ENCODE measurements at regions not wholly inside any gene's neighbourhood (a gene's known extent, or its start where the extent isn't known, plus 50 kb on each side); places are given as distances from the start of the nearest gene placed in this dataset.
A peak's percentile ranks its signal among the peaks of the same experiment; 100 is the strongest.
"Not testable (repeated sequence)": the region's sequence is repeated elsewhere in the genome, so short reads cannot be mapped to it uniquely, and the experiment has no call there.

DNA sequence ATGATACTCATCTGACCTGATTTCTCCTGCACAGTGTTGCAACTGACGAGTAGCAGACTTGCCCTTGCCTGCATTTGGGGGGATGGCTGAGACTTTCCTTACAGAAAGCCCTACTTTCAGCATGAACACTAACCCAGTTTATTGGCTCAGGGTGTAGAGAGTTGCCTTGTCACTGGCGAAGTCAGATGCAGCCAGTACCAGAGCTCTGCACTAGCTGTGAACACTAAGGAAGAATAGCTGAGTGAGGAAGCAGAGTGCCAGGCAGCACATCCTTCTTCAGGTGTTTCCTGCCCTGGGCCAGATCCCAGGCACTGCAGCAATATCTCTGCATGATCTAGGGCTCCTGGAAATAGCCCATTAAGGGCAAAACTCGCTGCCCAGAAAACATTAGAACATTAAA, 154.0 kb upstream of the SYNPR start:
- DNase-seq, result no peak

DNA sequence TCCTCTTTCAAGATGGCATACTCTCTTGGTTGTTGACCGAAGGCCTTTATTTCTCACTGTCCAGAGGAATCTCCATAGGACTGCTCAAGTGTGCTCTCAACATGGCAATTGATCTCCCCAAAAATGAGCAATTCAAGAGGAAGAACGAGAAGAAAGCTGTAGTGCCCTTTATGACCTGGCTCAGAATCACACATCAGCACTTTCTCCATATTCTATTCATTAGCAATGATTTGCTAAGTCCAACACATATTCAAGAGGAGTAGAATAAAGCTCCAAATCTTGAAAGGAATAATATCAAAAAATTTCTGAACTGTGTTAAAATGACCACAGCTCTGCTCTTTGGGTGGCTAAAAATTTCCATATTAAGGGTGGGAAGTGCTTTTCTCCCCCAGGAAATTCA, 151.6 kb upstream of the SYNPR start:
- DNase-seq, result no peak

DNA sequence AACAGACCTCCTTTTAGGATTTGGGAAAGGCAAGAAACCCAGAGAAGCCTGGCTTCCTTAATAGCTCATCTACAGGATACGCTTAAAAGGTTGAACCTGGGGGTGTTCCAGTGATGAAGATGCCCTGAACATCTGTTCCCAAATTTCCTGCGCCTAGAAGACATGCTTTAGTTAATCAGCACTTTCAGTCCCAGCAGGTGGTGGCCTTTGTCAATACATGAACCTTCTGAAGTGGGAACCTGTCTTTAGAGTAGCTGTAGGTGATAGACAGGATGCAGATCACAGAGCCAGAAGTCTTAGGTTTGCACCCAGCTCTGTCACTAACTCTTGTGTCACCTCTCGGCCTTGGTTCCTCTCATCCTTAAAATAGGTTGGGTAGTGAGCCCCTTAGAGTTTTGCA, 149.7 kb upstream of the SYNPR start:
- DNase-seq, result no peak

DNA sequence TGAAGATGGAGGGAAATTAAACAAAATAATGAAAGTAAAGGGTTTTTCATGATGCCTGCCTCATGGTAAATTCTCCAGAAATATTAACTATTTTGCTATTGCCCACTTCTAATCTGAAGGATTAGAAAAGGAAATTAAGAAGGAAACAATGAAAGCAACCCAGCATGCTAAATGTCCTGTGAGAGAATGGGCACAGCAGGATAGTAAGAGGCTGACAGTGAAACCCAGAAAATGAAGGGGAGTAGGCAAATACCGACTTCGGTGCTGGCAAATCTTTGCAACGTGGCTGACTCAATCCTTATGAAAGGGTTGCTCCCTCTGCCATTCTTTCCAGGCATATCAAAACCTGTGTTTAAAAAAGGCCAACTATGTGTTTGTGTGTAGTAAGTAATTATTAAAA, 147.5 kb upstream of the SYNPR start:
- DNase-seq, result no peak

DNA sequence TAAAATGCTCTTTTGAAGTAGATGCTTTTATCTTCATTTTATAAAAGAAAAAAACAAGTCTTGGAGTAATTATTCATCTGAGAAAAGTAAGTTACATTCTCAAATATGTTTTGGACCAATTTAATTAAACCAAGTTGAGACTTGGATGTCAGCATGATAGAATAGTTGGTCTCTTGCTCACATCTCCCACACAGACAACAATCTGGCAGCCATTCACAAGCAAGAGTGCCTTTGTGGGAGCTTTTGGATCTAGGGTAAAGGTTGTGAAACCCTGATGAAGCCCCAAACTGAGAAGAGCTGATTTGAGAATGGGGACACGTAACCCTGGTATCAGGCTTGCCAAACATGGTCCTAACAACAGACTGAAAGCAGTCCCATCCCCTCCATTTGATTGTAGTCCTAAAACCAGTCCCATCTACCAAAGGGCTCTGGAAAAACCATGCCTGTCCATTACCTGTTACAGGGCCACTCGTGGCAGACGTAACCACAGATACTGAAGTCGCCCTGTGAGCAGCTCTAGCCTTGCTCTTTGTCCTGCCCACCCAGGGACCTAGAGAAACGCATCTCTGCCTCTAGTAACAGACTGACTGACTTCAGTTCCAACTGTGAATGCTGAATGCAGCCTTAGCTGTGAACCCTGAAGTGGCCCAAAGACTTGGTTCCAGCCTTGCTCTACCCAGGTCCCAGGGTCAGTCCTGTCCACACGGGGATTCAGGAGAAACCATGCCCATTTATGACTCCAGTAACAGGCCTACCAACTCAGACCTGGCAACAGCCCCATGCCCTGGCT, 145.5 kb upstream of the SYNPR start:
- no peak for DNase-seq

DNA sequence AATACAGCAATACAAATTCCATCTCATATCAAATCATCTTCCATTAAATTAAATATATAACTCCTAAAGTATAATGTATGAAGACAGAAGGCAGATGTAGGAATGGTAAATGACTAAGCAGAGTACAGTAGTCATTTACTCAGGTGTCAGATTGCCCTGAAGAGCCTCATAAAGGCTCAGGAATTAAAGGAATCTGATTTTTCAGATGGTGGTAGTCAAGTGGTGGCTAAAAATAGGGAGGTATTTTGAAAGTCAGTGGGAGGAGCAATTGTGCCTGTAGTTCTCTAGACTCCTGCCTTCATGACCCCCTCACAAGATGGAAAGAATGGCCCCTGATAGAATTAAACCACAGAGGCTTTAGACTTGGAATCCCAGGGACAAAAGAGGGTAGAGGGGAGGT, 142.7 kb upstream of the SYNPR start:
- DNase-seq, result no peak

DNA sequence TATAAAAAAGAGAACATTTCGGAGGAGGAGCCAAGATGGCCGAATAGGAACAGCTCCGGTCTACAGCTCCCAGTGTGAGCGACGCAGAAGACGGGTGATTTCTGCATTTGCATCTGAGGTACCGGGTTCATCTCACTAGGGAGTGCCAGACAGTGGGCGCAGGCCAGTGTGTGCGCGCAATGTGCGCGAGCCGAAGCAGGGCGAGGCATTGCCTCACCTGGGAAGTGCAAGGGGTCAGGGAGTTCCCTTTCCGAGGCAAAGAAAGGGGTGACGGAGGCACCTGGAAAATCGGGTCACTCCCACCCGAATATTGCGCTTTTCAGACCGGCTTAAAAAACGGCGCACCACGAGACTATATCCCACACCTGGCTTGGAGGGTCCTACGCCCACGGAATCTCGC, 141.9 kb upstream of the SYNPR start:
- DNase-seq, result not testable (repeated sequence)

DNA sequence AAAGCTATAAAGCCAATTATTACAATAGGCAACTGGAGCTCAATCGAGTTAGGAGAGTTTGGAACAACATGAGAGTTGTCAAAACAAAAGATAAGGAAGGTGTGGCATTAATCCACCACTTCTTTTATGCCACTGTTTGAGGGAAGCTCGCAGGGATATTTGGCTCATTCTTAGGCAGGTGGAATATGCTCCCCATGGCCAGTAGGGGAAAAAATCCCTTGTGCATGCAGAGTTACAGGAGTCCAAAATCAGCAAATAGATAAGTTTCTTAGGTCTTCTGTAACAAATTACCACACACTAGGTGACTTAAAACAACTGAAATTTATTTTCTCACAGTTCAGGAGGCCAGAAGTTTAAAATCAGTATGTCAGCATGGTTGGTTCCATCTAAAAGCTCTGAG, 135.4 kb upstream of the SYNPR start:
- peak in 1 of 2 experiments; percentile 15 for DNase-seq

DNA sequence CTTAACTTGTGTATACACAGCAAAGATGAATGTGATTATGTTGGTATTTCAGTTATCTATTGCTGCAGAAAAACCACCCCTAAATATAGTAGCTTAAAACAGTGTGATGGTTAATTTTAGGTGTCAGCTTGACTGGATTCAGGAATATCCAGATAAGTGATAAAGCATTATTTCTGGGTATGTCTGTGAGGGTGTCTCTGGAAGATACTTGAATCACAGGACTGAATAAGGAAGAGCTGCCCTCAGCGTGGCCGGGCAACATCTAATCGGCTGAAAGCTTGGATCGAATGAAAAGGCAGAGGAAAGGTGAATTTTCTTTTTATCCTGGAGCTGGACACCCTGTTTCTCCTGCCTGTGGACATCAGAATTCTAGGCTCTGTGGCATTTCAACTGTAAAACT, 132.0 kb upstream of the SYNPR start:
- DNase-seq, result no peak

DNA sequence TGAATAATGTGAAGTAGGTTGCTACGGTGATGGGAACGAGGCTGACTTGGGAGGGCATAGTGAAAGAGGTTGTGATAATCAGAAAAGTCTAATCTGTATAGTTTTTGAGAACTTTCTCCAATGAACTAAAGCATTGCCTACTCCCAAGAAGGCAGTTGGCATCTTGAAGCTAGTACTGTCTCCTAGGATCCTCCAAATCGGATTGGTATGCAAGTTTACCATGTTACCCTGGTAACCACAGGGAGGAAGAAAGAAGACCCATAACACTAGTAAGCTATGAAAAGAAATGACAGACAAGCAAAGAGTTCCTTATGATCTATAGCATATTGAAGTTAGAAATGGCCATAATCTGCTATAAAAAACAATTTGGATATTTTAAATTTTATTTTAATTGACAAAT, 127.2 kb upstream of the SYNPR start:
- DNase-seq, result no peak

DNA sequence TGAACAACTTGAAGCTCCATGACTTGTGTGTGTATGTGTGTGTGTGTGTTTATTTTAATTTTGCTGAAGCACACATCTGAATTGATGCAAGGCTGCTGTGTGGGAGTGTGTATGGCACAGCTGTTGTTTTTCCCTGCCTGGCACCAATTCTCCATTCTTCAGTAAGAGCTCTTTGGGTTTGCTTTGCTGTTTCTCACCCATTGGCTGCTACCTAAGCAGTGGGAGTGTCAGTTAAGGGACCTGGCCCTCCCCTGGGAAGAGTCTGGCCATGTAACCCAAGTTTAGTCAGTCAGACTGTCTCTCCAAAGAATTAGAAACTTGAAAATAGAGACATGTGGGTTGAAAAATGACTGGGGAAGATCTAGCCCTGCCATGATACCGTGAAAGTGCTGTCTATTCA, 126.2 kb upstream of the SYNPR start:
- DNase-seq, result no peak

DNA sequence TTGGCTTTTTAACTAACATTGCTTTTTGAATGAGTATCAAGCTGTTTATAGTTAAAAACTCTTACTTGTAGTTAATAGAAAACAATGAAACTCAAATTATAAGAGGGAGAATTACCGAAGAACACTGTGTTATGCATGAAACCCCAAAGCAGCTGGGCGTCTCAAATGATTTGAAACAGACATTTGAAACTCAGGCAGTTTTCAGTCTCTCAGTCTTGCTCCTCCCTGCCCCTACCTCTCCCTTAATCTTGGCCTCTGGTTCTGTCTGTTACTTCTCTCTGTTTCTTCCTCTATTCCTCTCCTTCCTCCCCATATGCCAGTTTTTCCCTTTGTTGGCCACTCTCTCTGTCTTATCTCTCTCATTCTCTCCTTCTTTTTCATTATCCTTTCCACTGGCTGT, 118.3 kb upstream of the SYNPR start:
- no peak for DNase-seq

DNA sequence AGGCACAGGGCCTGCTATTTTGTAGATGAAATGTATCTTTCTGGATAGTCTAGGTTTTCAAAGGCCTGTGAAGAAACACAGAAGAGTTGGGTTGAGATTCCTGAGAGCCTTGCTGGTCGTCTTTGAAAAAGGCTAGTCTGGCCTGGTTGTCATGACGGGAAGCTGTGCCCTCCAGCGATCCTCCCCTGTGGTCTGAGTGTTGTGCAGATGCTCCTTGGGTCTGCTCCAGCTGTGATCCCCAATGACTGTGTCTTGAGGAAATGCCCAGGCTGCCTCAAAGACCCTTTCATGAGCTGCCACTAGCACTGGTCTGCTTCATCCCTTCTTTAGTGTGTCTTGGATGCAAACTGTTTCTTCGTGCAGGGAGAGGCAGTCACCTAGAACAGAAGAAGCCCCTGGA, 111.0 kb upstream of the SYNPR start:
- peak in 1 of 2 experiments; percentile 40 for DNase-seq

DNA sequence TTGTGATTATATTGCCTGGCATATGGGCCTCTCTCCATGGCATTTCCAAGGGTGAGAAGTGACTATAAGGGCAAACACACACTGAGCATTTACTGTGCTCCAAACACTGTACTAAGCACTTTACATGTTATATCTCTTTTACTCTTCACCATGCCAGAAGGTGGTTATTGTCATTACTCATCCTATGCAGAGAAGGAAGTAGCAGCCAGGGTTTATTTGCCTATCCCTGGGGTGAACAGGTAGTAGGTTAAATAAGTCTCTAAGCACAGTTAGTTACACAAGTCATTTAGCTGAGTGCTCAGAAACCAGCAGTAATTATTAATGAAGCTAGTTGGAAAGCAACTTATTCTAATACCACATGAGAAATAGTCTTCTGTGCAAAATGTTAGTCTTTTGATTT, 109.9 kb upstream of the SYNPR start:
- DNase-seq, result peak; percentile 83 to 92

DNA sequence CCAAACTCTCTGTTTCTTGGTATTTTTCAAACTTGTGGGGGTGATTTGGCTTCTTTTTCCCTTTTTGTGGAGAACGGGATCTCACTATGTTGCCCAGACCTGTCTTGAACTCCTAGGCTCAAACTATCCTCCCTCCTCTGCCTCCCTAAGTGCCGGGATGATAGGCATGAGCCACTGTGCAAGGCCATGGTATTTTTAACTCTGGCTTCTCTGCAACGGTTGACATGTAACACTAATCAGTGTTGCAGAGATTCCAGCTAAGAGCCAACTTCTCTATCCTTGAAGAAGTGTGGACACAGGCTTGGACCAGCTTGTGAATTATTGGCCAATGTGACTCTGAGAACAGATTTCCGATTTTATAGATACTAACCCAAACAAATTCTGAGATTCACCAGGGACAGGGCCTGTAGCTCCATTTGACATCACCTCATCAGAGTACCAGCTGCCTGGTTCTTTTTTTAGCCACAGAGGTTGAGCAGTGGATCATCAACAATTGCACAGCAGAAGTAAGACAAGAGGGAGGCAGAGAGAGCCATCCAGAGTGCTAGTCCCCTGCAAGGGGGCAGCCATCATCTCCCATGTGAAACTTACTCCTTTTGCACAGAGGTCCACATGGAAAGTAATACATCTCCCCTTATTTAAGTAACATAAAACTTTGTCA, 98.1 kb upstream of the SYNPR start:
- DNase-seq, result no peak

DNA sequence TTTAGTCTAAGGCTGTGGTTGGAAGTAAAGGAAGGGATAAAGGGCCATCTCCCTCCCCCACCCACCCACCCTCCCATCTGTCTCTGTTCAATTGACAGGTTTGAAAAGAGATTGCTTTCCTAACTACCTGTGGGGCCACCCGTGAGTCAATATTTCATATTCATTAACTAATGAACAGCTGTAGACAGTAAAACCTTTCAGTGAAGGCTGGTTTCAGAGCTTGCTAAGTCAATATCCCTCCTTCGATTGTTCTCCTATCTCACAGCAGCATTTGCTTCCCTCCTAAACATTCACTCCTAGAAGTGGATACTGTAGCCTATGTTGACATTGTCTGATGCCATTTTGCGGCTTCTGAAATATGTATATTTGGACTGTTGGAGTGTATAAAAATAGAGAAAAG, 85.9 kb upstream of the SYNPR start:
- peak; percentile 56 to 67 for DNase-seq

DNA sequence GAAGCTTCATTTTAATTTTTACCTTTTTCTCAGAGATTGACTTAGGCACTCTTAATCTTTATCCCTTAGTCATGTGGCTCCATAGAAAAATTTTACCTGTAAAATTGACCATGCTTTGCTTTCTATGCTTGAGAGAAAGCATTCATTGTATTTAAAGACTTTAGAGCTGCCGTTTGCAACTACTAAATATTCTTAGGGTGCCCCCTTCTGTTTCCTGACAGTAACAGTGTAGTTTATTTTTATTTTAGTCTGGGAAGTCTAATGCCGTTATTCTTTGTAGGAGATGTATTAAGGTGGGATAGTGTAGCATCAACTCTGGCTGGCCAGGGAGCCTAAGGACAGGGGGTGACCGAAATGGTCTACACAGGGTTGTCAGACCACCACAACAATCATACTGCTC, 84.5 kb upstream of the SYNPR start:
- DNase-seq, result peak; percentile 53 to 81

DNA sequence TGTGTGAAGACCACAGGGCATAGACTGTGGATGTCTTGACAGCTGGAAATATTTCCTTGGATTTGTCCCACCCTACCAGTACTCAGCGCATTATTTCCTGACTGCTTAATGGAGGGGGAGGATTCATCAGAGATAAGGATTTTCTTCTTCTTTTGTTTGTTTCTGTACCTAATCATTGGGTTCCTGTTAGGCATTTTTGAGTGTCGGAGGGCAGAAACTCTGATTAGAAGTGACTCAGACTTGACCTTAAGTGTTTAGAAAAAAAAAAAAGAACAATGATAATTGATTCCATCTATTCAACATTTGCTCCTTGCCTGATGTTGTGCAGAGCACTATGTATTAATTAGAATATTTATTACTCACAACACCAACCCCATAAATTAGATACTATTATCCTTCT, 78.5 kb upstream of the SYNPR start:
- DNase-seq, result no peak

DNA sequence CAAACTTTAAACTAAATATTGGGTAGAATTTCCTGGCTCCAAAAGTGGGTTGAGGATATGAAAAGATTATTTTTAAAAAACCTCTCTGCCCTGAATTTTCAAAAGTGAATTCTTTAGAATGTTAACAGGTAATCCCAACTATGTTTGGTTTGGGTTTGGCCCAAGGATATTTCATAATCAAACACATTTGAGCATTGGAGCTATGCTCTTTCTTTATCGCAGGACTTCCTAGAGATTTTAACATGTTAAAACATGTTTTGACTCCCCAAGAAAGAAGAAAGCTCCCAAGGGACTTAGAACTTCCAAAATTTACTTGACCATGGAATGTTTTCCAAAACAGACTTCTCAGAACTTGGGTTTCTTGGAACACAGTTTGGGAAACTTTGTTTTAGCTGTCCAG, 75.6 kb upstream of the SYNPR start:
- DNase-seq, result no peak

DNA sequence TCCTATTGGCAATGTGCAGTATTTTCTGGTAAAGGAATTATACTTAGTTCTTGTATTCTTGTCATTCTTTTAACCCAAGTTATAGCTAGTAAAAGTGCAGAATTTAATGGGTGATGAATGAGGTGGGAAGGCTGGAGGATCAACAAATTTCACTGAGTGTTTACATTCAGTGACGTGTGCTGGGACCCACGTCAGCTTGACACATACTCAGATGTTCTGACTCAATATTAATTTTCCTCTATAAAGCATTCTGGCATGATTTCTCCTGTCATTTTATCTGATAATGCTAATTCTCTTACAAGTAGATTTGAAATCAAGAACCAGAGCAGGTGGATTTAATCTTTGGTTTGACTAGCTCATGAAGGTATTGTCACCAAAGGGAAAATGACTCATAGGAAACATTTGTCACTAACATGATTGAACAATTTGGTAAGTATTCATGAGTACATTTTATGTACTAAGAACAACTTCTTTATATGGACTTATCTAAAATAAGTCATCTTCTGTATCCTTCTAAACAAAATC, 71.0 kb upstream of the SYNPR start:
- no peak for DNase-seq

DNA sequence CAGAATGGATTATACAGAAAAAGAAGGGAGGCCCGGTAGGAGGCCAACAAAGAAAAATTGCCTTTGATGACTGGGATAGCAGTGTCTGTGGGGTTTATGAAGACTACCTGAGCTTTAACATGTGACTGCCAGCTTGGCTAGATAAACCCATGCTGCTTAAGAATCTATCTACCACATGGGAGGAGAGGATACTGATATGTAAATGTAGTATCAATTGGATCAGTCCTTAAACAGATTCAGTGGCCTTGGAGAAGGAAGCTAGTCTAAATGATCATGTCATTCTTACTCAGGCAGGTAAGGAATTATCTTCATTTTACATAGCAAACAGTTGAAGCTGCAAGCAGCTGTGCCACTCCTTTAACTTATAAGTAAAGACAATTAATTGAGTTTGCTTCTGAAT, 50.0 kb upstream of the SYNPR start:
- no peak for DNase-seq
